Neural progenitor cell (in vitro differentiated cells): ENCODE measurements at regions not wholly inside any gene's neighbourhood (a gene's known extent, or its start where the extent isn't known, plus 50 kb on each side); places are given as distances from the start of the nearest gene placed in this dataset.
"Not testable (repeated sequence)": the region's sequence is repeated elsewhere in the genome, so short reads cannot be mapped to it uniquely, and the experiment has no call there.

Experiments used
- DNase-seq: peaks from one replicate; pipeline ENCODE4 v3.0.0-alpha.2; 2016; ENCODE audit warnings: low spot score
- H2AFZ ChIP-seq: fragments of 200-600 bp; sonication (generic); replicated peaks from 2 replicates; pipeline ENCODE4 v1.6.1; 2016; ENCODE audit warnings: antibody characterized with exemption
- H3F3A ChIP-seq: fragments of 200-600 bp; sonication (generic); 2 replicates; pipeline ENCODE4 v1.6.1; 2016; ENCODE audit warnings: antibody characterized with exemption, low read depth
- H3K27ac ChIP-seq: fragments of 200-600 bp; sonication (generic); 2 replicates; pipeline ENCODE4 v1.5.1; 2016; ENCODE audit warnings: mild to moderate bottlenecking
- H3K27me3 ChIP-seq: fragments of 200-600 bp; sonication (generic); 2 replicates; pipeline ENCODE4 v1.6.1; 2016; ENCODE audit warnings: mild to moderate bottlenecking, moderate library complexity
- H3K36me3 ChIP-seq: fragments of 200-600 bp; sonication (generic); 2 replicates; pipeline ENCODE4 v1.5.1; 2016
- H3K4me1 ChIP-seq: fragments of 200-600 bp; sonication (generic); 2 replicates; pipeline ENCODE4 v1.6.1; 2016; ENCODE audit warnings: mixed run types
- H3K4me2 ChIP-seq: fragments of 200-600 bp; sonication (generic); 2 replicates; pipeline ENCODE4 v1.6.1; 2016
- H3K4me3 ChIP-seq: fragments of 200-600 bp; sonication (generic); 2 replicates; pipeline ENCODE4 v1.5.1; 2016
- H3K79me2 ChIP-seq: fragments of 200-600 bp; sonication (generic); 2 replicates; pipeline ENCODE4 v1.6.1; 2016; ENCODE audit warnings: low read depth
- H3K9ac ChIP-seq: fragments of 200-600 bp; sonication (generic); 2 replicates; pipeline ENCODE4 v1.6.1; 2016
- H3K9me3 ChIP-seq: fragments of 200-600 bp; sonication (generic); 2 replicates; pipeline ENCODE4 v1.5.1; 2016; ENCODE audit warnings: low read depth
- H4K20me1 ChIP-seq: fragments of 200-600 bp; sonication (generic); 2 replicates; pipeline ENCODE4 v1.6.1; 2016; ENCODE audit warnings: low read depth
- H3K27ac Mint-ChIP-seq: 3 replicates; pipeline ENCODE4 v1.8.0; 2021; ENCODE audit warnings: mixed read lengths
- H3K27me3 Mint-ChIP-seq: 2 replicates; pipeline ENCODE4 v1.8.0; 2022; ENCODE audit warnings: low read depth, mild to moderate bottlenecking, inconsistent platforms, moderate library complexity, mixed read lengths; ENCODE audit not compliant: insufficient read depth
- H3K36me3 Mint-ChIP-seq: 3 replicates; pipeline ENCODE4 v1.8.0; 2021; ENCODE audit warnings: mixed read lengths
- H3K4me1 Mint-ChIP-seq: 3 replicates; pipeline ENCODE4 v1.8.0; 2021; ENCODE audit warnings: mixed read lengths
- H3K4me3 Mint-ChIP-seq: 3 replicates; pipeline ENCODE4 v1.8.0; 2021; ENCODE audit warnings: mild to moderate bottlenecking, moderate library complexity, mixed read lengths
- H3K9me3 Mint-ChIP-seq: 3 replicates; pipeline ENCODE4 v1.8.0; 2020; ENCODE audit warnings: mixed read lengths
- EZH2 ChIP-seq: fragments of 200-600 bp; sonication (generic); IDR thresholded peaks from 2 replicates; pipeline ENCODE4 v1.6.1; 2017; ENCODE audit warnings: antibody characterized with exemption, mild to moderate bottlenecking, moderate library complexity
- EZH2phosphoT487 ChIP-seq: fragments of 200-600 bp; sonication (generic); IDR thresholded peaks from 2 replicates; pipeline ENCODE4 v1.6.1; 2017; ENCODE audit warnings: antibody characterized with exemption
- TF ChIP-seq, protein P1 (sequence below): fragments of 200-600 bp; sonication (generic); IDR thresholded peaks from 2 replicates; pipeline ENCODE4 v1.5.1; 2017; ENCODE audit warnings: antibody characterized with exemption, mild to moderate bottlenecking

DNA sequence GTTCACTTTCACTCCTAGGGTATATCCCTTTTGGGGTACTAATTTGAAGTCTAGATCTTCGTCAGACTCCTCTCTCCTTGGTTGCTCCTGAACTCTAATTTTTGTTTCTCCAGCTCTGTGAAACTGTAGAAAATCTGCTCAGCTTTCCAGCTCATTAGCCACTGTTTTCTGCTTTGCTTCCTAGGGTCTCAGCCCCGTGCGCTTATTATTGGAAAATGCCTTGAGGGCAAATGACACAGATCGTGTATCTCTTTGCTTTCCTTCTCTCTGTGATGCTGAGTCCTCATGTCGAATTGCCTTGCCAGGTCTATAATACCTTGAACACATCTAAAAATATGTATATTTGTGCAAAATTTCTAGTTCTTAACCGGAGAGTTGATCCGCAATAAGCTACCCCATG is 731.1 kb downstream of the EDEM1 start:
- H3K9me3 ChIP-seq: no peaks in the 10 kb centered on the region
- no peak overlapping the region for H3K4me3 ChIP-seq
- Mint-ChIP-seq H3K4me1 (no peaks in the 10 kb centered on the region), H3K36me3 (no peaks in the 10 kb centered on the region), H3K9me3 (no peaks in the 10 kb centered on the region), H3K4me3 (no peak overlapping the region), H3K27me3 (no peaks in the 10 kb centered on the region), H3K27ac (no peak overlapping the region)
- no peak overlapping the region for H2AFZ ChIP-seq
- DNase-seq: no peak
- H3K79me2 ChIP-seq: no peaks in the 10 kb centered on the region
- no peaks in the 10 kb centered on the region for H4K20me1 ChIP-seq
- H3F3A ChIP-seq: no peaks in the 10 kb centered on the region
- no peaks in the 10 kb centered on the region for H3K36me3 ChIP-seq
- H3K27ac ChIP-seq: no peak overlapping the region
- TF ChIP-seq EZH2phosphoT487 (no peak), EZH2 (no peak)
- TF ChIP-seq, protein P1, sequence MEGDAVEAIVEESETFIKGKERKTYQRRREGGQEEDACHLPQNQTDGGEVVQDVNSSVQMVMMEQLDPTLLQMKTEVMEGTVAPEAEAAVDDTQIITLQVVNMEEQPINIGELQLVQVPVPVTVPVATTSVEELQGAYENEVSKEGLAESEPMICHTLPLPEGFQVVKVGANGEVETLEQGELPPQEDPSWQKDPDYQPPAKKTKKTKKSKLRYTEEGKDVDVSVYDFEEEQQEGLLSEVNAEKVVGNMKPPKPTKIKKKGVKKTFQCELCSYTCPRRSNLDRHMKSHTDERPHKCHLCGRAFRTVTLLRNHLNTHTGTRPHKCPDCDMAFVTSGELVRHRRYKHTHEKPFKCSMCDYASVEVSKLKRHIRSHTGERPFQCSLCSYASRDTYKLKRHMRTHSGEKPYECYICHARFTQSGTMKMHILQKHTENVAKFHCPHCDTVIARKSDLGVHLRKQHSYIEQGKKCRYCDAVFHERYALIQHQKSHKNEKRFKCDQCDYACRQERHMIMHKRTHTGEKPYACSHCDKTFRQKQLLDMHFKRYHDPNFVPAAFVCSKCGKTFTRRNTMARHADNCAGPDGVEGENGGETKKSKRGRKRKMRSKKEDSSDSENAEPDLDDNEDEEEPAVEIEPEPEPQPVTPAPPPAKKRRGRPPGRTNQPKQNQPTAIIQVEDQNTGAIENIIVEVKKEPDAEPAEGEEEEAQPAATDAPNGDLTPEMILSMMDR: no peak
- H3K4me1 ChIP-seq: no peaks in the 10 kb centered on the region
- H3K9ac ChIP-seq: no peak overlapping the region
- H3K27me3 ChIP-seq: no peaks in the 10 kb centered on the region
- H3K4me2 ChIP-seq: no peak overlapping the region

DNA sequence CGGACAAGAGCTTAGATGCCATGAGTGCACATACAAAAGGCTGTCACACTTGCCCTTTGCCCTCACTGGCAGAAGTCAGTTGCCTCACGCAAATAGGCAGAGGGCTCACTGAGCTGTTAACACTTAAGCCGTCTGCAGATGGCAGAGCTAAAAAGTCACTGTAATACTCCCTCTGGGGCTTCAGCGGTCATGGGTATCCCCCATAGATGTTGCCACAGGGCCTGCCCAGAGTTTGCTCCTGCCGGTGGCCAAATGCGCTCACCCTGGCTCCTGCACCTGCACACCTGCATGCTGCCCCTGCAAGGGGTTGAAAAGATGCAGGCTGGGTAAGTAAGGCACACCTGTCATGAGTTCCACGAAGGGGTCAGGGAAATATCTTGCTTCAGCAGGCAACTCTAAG is 741.5 kb downstream of the EDEM1 start:
- H3K9me3 ChIP-seq: no peaks in the 10 kb centered on the region
- H3K4me1 Mint-ChIP-seq: no peaks in the 10 kb centered on the region
- H3K27ac ChIP-seq: no peak overlapping the region
- DNase-seq: peak; percentile 3
- H3K4me3 ChIP-seq: no peak overlapping the region
- no peak overlapping the region for H3K9ac ChIP-seq
- no peak overlapping the region for H3K4me2 ChIP-seq
- no peaks in the 10 kb centered on the region for H3K36me3 Mint-ChIP-seq
- no peak overlapping the region for H2AFZ ChIP-seq
- H3K27ac Mint-ChIP-seq: no peak overlapping the region
- H3K4me3 Mint-ChIP-seq: no peak overlapping the region
- H3K27me3 ChIP-seq: no peaks in the 10 kb centered on the region
- H4K20me1 ChIP-seq: no peaks in the 10 kb centered on the region
- no peaks in the 10 kb centered on the region for H3K27me3 Mint-ChIP-seq
- no peaks in the 10 kb centered on the region for H3K36me3 ChIP-seq
- TF ChIP-seq EZH2 (no peak), EZH2phosphoT487 (no peak)
- TF ChIP-seq, protein P1: no peak
- no peaks in the 10 kb centered on the region for H3K79me2 ChIP-seq
- no peaks in the 10 kb centered on the region for H3K9me3 Mint-ChIP-seq
- H3K4me1 ChIP-seq: no peaks in the 10 kb centered on the region
- H3F3A ChIP-seq: no peaks in the 10 kb centered on the region

DNA sequence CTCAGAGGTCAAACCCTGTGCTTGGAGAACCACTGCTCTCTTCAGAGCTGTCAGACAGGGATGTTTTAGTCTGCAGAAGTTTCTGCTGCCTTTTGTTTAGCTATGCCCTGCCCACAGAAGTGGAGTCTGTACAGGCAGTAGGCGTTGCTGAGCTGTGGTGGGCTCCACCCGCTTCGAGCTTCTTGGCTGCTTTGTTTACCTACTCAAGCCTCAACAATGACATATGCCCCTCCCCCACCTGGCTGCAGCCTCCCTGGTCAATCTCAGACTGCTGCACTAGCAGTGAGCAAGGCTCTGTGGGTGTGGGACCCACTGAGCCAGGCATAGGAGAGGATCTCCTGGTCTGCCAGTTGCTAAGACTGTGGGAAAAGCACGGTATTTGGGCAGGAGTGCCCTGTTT is 756.6 kb downstream of the EDEM1 start:
- H4K20me1 ChIP-seq, H3K27ac ChIP-seq, H3K4me3 Mint-ChIP-seq, H3K9me3 Mint-ChIP-seq, H3K9me3 ChIP-seq, H3K9ac ChIP-seq, H3K4me1 ChIP-seq, H3K27ac Mint-ChIP-seq, H3K79me2 ChIP-seq, H3K27me3 Mint-ChIP-seq, H3K36me3 Mint-ChIP-seq, H3F3A ChIP-seq, H3K4me1 Mint-ChIP-seq, H3K27me3 ChIP-seq, H3K36me3 ChIP-seq, H3K4me2 ChIP-seq, H3K4me3 ChIP-seq: not testable (repeated sequence)
- H2AFZ ChIP-seq: peak overlapping the region; percentile 85
- DNase-seq: peak; percentile 33

DNA sequence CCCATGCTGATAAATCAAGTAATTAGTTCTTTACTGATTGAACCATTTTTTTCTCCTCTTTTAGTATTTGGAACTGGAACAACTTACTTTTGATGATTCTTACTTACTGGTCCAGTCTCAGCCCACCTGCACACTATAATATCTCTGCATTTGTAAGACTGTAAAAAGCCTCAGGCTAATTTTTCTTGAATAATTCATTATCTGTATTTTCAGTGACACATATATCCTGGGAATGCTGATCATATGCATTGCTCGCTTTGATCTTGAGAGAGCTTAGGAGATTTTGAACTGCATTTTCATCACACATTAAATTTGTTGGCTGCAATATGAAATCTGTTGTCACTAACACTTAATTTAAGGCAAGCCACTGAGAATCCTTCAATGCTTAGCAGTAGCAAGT is 760.6 kb downstream of the EDEM1 start:
- H4K20me1 ChIP-seq: no peaks in the 10 kb centered on the region
- DNase-seq: no peak
- H3K4me2 ChIP-seq: no peak overlapping the region
- no peaks in the 10 kb centered on the region for H3K36me3 Mint-ChIP-seq
- no peaks in the 10 kb centered on the region for H3K4me1 ChIP-seq
- no peaks in the 10 kb centered on the region for H3K9me3 Mint-ChIP-seq
- no peaks in the 10 kb centered on the region for H3K27me3 Mint-ChIP-seq
- H3K4me3 ChIP-seq: no peak overlapping the region
- no peak overlapping the region for H3K4me3 Mint-ChIP-seq
- no peaks in the 10 kb centered on the region for H3F3A ChIP-seq
- TF ChIP-seq, protein P1: no peak
- TF ChIP-seq EZH2phosphoT487 (no peak), EZH2 (no peak)
- no peaks in the 10 kb centered on the region for H3K27me3 ChIP-seq
- no peak overlapping the region for H3K27ac ChIP-seq
- no peaks in the 10 kb centered on the region for H3K79me2 ChIP-seq
- no peak overlapping the region for H3K9ac ChIP-seq
- H3K9me3 ChIP-seq: no peaks in the 10 kb centered on the region
- H3K27ac Mint-ChIP-seq: no peak overlapping the region
- no peak overlapping the region for H2AFZ ChIP-seq
- H3K36me3 ChIP-seq: no peaks in the 10 kb centered on the region
- no peaks in the 10 kb centered on the region for H3K4me1 Mint-ChIP-seq
